ENCODE measurements at regions not wholly inside any gene's neighbourhood (a gene's known extent, or its start where the extent isn't known, plus 50 kb on each side); places are given as distances from the start of the nearest gene placed in this dataset.

GRCh38 chr4:166290426-166290825, 417.4 kb downstream of the TLL1 start:
- Histone ChIP-seq H3K79me1 (ENCODE audit: low read depth, low read length) (no peaks in the 10 kb centered on the region), H2BK5ac (ENCODE audit: low read depth, low read length) (no peak overlapping the region), H2BK12ac (ENCODE audit: low read depth, low read length) (no peak overlapping the region), H3K4ac (replicated peaks; ENCODE audit: insufficient read length, low read depth, low read length) (no peak overlapping the region), H2BK15ac (ENCODE audit: low read length) (no peak overlapping the region), H4K5ac (ENCODE audit: insufficient read length, low read depth, low read length) (no peak overlapping the region), H3K14ac (ENCODE audit: insufficient read length) (no peak overlapping the region), H3K27me3 (replicated peaks in 1 of 4; ENCODE audit: control insufficient read depth in 3 of 4, extremely low read depth in 1 of 4, insufficient read depth in 3 of 4, low read length in 3 of 4) (no peaks in the 10 kb centered on the region), H3K79me2 (ENCODE audit: control insufficient read depth in 1 of 2, insufficient read depth in 2 of 2, low read length in 2 of 2) (no peaks in the 10 kb centered on the region), H3K9ac (replicated peaks in 1 of 4; ENCODE audit: extremely low read depth in 1 of 4, low read depth in 3 of 4, low read length in 3 of 4) (no peak overlapping the region), H3K9me3 (ENCODE audit: insufficient read depth in 2 of 2, low read depth in 1 of 2, low read length in 1 of 2) (no peaks in the 10 kb centered on the region), H2AFZ (ENCODE audit: low read length) (no peak overlapping the region), H3K23me2 (ENCODE audit: low read depth, low read length) (no peaks in the 10 kb centered on the region), H4K8ac (ENCODE audit: extremely low read depth, insufficient read depth, low read length) (no peak overlapping the region), H2BK20ac (ENCODE audit: low read length) (no peak overlapping the region), H3K4me1 (replicated peaks in 1 of 4; ENCODE audit: control insufficient read depth in 3 of 4, insufficient read depth in 4 of 4, low read length in 3 of 4) (no peaks in the 10 kb centered on the region), H3K27ac (ENCODE audit: low read depth, low read length) (no peak overlapping the region), H2AK5ac (ENCODE audit: low read depth, low read length) (no peak overlapping the region), H3K36me3 (ENCODE audit: control insufficient read depth in 2 of 4, insufficient read depth in 4 of 4, low read length in 3 of 4) (no peaks in the 10 kb centered on the region), H4K91ac (replicated peaks; ENCODE audit: insufficient read length, low read length) (no peak overlapping the region), H3K4me2 (ENCODE audit: insufficient read depth in 1 of 2, low read depth in 2 of 2, low read length in 2 of 2) (no peak overlapping the region), H3K4me3 (ENCODE audit: extremely low read depth in 1 of 4, insufficient read depth in 2 of 4, low read depth in 3 of 4, low read length in 4 of 4) (no peak overlapping the region), H3K56ac (replicated peaks; ENCODE audit: insufficient read length, low read depth, low read length) (no peak overlapping the region), H2BK120ac (replicated peaks; ENCODE audit: low read depth, low read length) (no peak overlapping the region), H3K18ac (ENCODE audit: extremely low read depth, low read length) (no peak overlapping the region), H4K20me1 (replicated peaks in 1 of 2; ENCODE audit: control insufficient read depth in 1 of 2, insufficient read depth in 2 of 2, low read length in 2 of 2) (no peaks in the 10 kb centered on the region), H3K23ac (ENCODE audit: insufficient read length) (no peak overlapping the region)
- FAIRE-seq (no peak), DNase-seq (ENCODE audit: low read depth in 1 of 2, low spot score in 2 of 2) (no peak)
- ChIA-PET CTCF (ENCODE audit: partially characterized antibody) (interaction anchor here (1.0 kb wide), 1 partner anchor 34 kb away, joined by 3 read pairs; no protein-coding TSS in a partner anchor), POLR2A (ENCODE audit: partially characterized antibody) (interaction anchor here (0.6 kb wide), 1 partner anchor 318 kb away, joined by 3 read pairs; no protein-coding TSS in a partner anchor)
- WGBS, 2 experiments (ENCODE audit: extremely low coverage in 1 of 2, insufficient coverage in 1 of 2, insufficient read length in 1 of 2, insufficient replicate concordance in 2 of 2, low coverage in 1 of 2, low lambda C conversion rate in 2 of 2, missing lambda C conversion rate in 1 of 2): 70% methylated on average over 4 of the region's 4 CpGs; no CpG with 5 or more reads in 1 of the 2 experiments
- TF ChIP-seq CTBP2 (IDR thresholded peaks at IDR 0.05; ENCODE audit: borderline replicate concordance, insufficient read depth, insufficient read length, low read length) (no peak), CREB1 (IDR thresholded peaks at IDR 0.05) (no peak), TAF7 (optimal IDR thresholded peaks at IDR 0.05; ENCODE audit: borderline replicate concordance, low read depth, low read length) (no peak), RNF2 (IDR thresholded peaks at IDR 0.05; ENCODE audit: borderline replicate concordance, low read depth, low read length, missing control alignments, poor library complexity, severe bottlenecking) (no peak), EZH2 (IDR thresholded peaks at IDR 0.05; ENCODE audit: low read depth, low read length, severe bottlenecking) (no peak), NANOG (IDR thresholded peaks at IDR 0.05; ENCODE audit: insufficient read depth, low read depth, low read length, poor library complexity, severe bottlenecking) (no peak), JUN (IDR thresholded peaks at IDR 0.05; ENCODE audit: low read depth, low read length) (no peak), SAP30 (IDR thresholded peaks at IDR 0.05; ENCODE audit: insufficient read depth, insufficient replicate concordance, low read length) (no peak), ATF2 (IDR thresholded peaks at IDR 0.05; ENCODE audit: low read length) (no peak)
